ENCODE measurements at regions not wholly inside any gene's neighbourhood (a gene's known extent, or its start where the extent isn't known, plus 50 kb on each side); places are given as distances from the start of the nearest gene placed in this dataset.

DNA sequence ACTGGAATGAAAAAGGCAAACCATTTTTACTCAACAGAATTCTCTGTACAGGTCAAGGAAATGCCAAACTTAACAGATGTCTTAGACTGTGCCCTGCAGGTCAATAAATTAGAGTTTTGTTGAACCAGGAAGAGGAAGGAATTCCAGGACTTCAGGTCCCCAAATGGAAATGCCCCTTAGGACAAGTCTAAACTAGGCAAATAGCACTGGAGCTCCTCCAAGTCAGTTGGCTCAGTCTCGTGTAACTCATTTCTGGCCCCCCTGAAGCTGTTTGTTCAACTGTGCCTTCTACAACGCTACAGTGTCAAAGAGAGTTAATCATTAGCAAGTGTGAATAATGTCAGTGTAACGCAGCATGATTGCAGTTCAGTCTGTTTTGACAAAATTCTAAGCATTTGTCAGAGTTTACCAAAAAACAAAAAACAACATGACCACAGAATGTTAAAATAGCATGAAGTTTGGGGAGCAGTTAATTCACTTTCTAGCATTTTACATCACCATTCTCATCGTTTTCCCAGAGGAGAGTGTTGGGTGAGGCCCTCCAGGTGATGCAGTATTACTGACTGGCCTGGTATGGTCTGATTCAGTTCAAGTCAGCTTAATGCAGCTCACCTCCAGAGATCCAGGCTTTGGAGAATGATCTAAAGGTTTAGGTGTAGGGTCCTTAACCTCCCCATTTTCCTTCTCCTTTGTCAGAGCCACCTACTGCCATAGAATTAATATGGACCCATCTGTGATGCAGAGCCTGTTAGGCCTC, 108.1 kb downstream of the AQP4 start:
- Mint-ChIP-seq H3K27me3 (peaks cover 4% of the 10 kb centered on the region), H3K36me3 (no peaks in the 10 kb centered on the region)

GRCh38 chr18:26756556-26756955, 109.0 kb downstream of the AQP4 start:
- DNase-seq (no peak), ATAC-seq (ENCODE audit: low read depth in 2 of 2) (no peak)
- H3K4me3 ChIP-seq (ENCODE audit: low read depth, low read length) = no peak overlapping the region
- H3K27ac Mint-ChIP-seq = no peak overlapping the region
- H3K27me3 ChIP-seq (ENCODE audit: control insufficient read depth, insufficient read depth, low read length) = no peaks in the 10 kb centered on the region
- H3K4me1 ChIP-seq (ENCODE audit: control insufficient read depth, insufficient read depth, low read length, poor library complexity, severe bottlenecking) = no peaks in the 10 kb centered on the region
- no peaks in the 10 kb centered on the region for H3K4me1 Mint-ChIP-seq
- H3K36me3 ChIP-seq (ENCODE audit: control insufficient read depth, insufficient read depth, low read length) = no peaks in the 10 kb centered on the region
- H3K9me3 Mint-ChIP-seq = peaks cover 0 to 3% (median 0%) of the 10 kb centered on the region in 7 donors
- no peaks in the 10 kb centered on the region for H3K36me3 Mint-ChIP-seq
- peaks cover 4% of the 10 kb centered on the region for H3K27me3 Mint-ChIP-seq
- H3K9me3 ChIP-seq (ENCODE audit: control insufficient read depth in 2 of 2, low read length in 2 of 2) = no peaks in the 10 kb centered on the region
- H3K27ac ChIP-seq (ENCODE audit: insufficient read depth, low read length, poor library complexity, severe bottlenecking) = no peak overlapping the region
- no peak overlapping the region for H3K4me3 Mint-ChIP-seq

More for the DNA sequence above, 108.1 kb downstream of the AQP4 start:
- Histone ChIP-seq H3K4me3 (ENCODE audit: low read depth, low read length) (no peak overlapping the region), H3K36me3 (ENCODE audit: control insufficient read depth, insufficient read depth, low read length) (no peaks in the 10 kb centered on the region), H3K27me3 (ENCODE audit: control insufficient read depth, insufficient read depth, low read length) (no peaks in the 10 kb centered on the region), H3K4me1 (ENCODE audit: control insufficient read depth, insufficient read depth, low read length, poor library complexity, severe bottlenecking) (no peaks in the 10 kb centered on the region), H3K9me3 (ENCODE audit: control insufficient read depth in 2 of 2, low read length in 2 of 2) (no peaks in the 10 kb centered on the region), H3K27ac (ENCODE audit: insufficient read depth, low read length, poor library complexity, severe bottlenecking) (no peak overlapping the region)
- Mint-ChIP-seq H3K4me3 (no peak overlapping the region), H3K27ac (no peak overlapping the region), H3K4me1 (no peaks in the 10 kb centered on the region), H3K9me3 (peaks cover 0 to 3% (median 2%) of the 10 kb centered on the region in 7 donors)
- no peak for ATAC-seq (ENCODE audit: low read depth in 2 of 2)
- DNase-seq = no peak

DNA sequence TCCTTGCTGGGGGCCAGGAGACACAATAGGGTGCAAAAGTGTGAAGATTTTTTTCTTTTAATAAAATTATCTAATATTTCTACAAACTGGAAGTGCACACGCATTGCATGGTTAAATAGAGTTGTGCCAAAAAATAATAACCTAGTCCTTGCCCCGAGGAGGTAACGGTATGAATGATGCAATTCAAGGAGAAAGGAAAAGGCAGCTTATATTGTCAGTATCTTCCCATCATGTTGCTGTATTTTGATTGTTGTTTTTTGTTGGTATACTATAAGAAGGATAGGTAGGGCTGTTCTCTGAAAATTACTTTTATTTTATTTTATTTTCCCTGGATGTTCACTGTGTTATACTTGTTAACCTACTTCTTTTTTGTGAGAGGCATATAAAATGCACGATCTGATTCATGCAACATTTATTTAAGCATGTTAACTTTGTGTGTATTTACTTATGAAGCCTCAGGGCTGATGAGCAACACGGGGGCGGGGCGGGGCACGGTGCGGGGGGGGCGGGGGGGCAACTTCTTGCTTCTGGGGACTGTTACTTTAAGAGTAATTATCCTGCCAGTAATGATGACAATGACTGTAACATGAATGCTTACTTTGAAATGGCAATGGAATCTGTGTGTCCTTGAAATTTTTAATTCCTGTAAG, 118.6 kb downstream of the AQP4 start:
- Mint-ChIP-seq H3K9me3 (peaks cover 0 to 4% (median 0%) of the 10 kb centered on the region in 7 donors), H3K36me3 (no peaks in the 10 kb centered on the region), H3K27ac (no peak overlapping the region), H3K4me3 (no peak overlapping the region), H3K4me1 (no peaks in the 10 kb centered on the region), H3K27me3 (no peaks in the 10 kb centered on the region)
- no peaks in the 10 kb centered on the region for H3K4me1 ChIP-seq (ENCODE audit: control insufficient read depth, insufficient read depth, low read length, poor library complexity, severe bottlenecking)
- H3K27me3 ChIP-seq (ENCODE audit: control insufficient read depth, insufficient read depth, low read length) = no peaks in the 10 kb centered on the region
- no peak for ATAC-seq (ENCODE audit: low read depth in 2 of 2)
- no peaks in the 10 kb centered on the region for H3K9me3 ChIP-seq (ENCODE audit: control insufficient read depth in 2 of 2, low read length in 2 of 2)
- H3K4me3 ChIP-seq (ENCODE audit: low read depth, low read length) = no peak overlapping the region
- no peaks in the 10 kb centered on the region for H3K36me3 ChIP-seq (ENCODE audit: control insufficient read depth, insufficient read depth, low read length)
- DNase-seq = no peak
- H3K27ac ChIP-seq (ENCODE audit: insufficient read depth, low read length, poor library complexity, severe bottlenecking) = no peak overlapping the region

GRCh38 chr18:26746398-26746797, 119.1 kb downstream of the AQP4 start:
- Mint-ChIP-seq H3K27ac (no peak overlapping the region), H3K27me3 (no peaks in the 10 kb centered on the region), H3K9me3 (peaks cover 0 to 4% (median 0%) of the 10 kb centered on the region in 7 donors), H3K4me3 (no peak overlapping the region), H3K36me3 (no peaks in the 10 kb centered on the region), H3K4me1 (no peaks in the 10 kb centered on the region)
- Histone ChIP-seq H3K36me3 (ENCODE audit: control insufficient read depth, insufficient read depth, low read length) (no peaks in the 10 kb centered on the region), H3K4me1 (ENCODE audit: control insufficient read depth, insufficient read depth, low read length, poor library complexity, severe bottlenecking) (no peaks in the 10 kb centered on the region), H3K27me3 (ENCODE audit: control insufficient read depth, insufficient read depth, low read length) (no peaks in the 10 kb centered on the region), H3K9me3 (ENCODE audit: control insufficient read depth in 2 of 2, low read length in 2 of 2) (no peaks in the 10 kb centered on the region), H3K27ac (ENCODE audit: insufficient read depth, low read length, poor library complexity, severe bottlenecking) (no peak overlapping the region), H3K4me3 (ENCODE audit: low read depth, low read length) (no peak overlapping the region)
- ATAC-seq (ENCODE audit: low read depth in 2 of 2) (no peak), DNase-seq (no peak)

- DNase-seq = no peak
- Mint-ChIP-seq H3K27me3 (no peaks in the 10 kb centered on the region), H3K36me3 (no peaks in the 10 kb centered on the region), H3K4me1 (no peaks in the 10 kb centered on the region), H3K27ac (no peak overlapping the region), H3K9me3 (peaks cover 0 to 5% (median 1%) of the 10 kb centered on the region in 7 donors), H3K4me3 (no peak overlapping the region)
- H3K4me1 ChIP-seq (ENCODE audit: control insufficient read depth, insufficient read depth, low read length, poor library complexity, severe bottlenecking) = no peaks in the 10 kb centered on the region
- no peak overlapping the region for H3K27ac ChIP-seq (ENCODE audit: insufficient read depth, low read length, poor library complexity, severe bottlenecking)
- no peak overlapping the region for H3K4me3 ChIP-seq (ENCODE audit: low read depth, low read length)
- no peak for ATAC-seq (ENCODE audit: low read depth in 2 of 2)
- no peaks in the 10 kb centered on the region for H3K27me3 ChIP-seq (ENCODE audit: control insufficient read depth, insufficient read depth, low read length)
- H3K36me3 ChIP-seq (ENCODE audit: control insufficient read depth, insufficient read depth, low read length) = no peaks in the 10 kb centered on the region
- H3K9me3 ChIP-seq (ENCODE audit: control insufficient read depth in 2 of 2, low read length in 2 of 2) = no peaks in the 10 kb centered on the region
Observed at GRCh38 chr18:26745288-26746181, 120.0 kb downstream of the AQP4 start.

DNA sequence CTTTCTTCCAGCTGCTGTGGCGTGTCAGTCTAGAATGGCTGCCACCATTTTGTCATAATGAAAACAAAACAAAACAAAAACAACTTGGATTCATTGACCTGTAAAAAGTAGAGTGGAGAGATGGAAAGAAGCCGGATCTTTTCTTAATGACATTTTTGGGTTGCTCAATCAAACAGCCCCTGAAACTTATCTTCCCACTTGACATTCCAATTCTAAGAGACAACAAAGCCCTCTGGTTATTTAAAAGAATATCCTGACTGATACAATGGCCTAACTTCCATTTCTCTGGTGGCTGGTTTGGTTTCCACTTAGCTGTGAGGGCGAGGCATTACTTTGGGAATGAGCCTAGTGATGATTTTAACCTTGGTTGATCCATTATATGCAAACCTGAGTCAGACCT, 123.7 kb downstream of the AQP4 start:
- Histone ChIP-seq H3K4me3 (ENCODE audit: low read depth, low read length) (no peak overlapping the region), H3K27me3 (ENCODE audit: control insufficient read depth, insufficient read depth, low read length) (no peaks in the 10 kb centered on the region), H3K36me3 (ENCODE audit: control insufficient read depth, insufficient read depth, low read length) (no peaks in the 10 kb centered on the region), H3K4me1 (ENCODE audit: control insufficient read depth, insufficient read depth, low read length, poor library complexity, severe bottlenecking) (no peaks in the 10 kb centered on the region), H3K27ac (ENCODE audit: insufficient read depth, low read length, poor library complexity, severe bottlenecking) (no peak overlapping the region), H3K9me3 (ENCODE audit: control insufficient read depth in 2 of 2, low read length in 2 of 2) (no peaks in the 10 kb centered on the region)
- DNase-seq (no peak), ATAC-seq (ENCODE audit: low read depth in 2 of 2) (no peak)
- Mint-ChIP-seq H3K36me3 (no peaks in the 10 kb centered on the region), H3K27me3 (no peaks in the 10 kb centered on the region), H3K4me1 (no peaks in the 10 kb centered on the region), H3K4me3 (no peak overlapping the region), H3K27ac (no peak overlapping the region), H3K9me3 (peaks cover 0 to 7% (median 4%) of the 10 kb centered on the region in 7 donors)

DNA sequence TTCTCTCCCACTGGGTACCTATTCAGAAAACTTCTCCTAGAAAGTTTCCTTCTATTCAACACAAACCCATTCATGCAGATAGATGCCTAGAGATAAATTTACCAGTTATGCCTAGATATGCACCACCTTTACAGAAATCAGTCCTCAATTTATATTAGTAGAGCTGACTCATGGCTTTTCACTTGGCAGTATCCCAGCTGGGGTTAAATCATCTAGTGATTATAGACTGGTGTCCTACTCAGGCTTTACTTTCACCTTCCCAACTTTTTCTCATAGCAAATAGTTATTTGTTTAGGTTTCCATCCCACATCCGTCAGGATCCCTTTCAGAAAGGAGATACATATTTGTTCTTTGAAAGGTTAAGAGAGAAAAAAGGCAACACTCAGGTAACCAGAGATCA, 124.5 kb downstream of the AQP4 start:
- H3K36me3 ChIP-seq (ENCODE audit: control insufficient read depth, insufficient read depth, low read length) = no peaks in the 10 kb centered on the region
- DNase-seq = no peak
- Mint-ChIP-seq H3K27ac (no peak overlapping the region), H3K9me3 (peaks cover 0 to 7% (median 5%) of the 10 kb centered on the region in 7 donors), H3K36me3 (no peaks in the 10 kb centered on the region), H3K27me3 (no peaks in the 10 kb centered on the region), H3K4me1 (no peaks in the 10 kb centered on the region), H3K4me3 (no peak overlapping the region)
- no peak overlapping the region for H3K4me3 ChIP-seq (ENCODE audit: low read depth, low read length)
- ATAC-seq (ENCODE audit: low read depth in 2 of 2) = no peak
- no peaks in the 10 kb centered on the region for H3K4me1 ChIP-seq (ENCODE audit: control insufficient read depth, insufficient read depth, low read length, poor library complexity, severe bottlenecking)
- H3K27me3 ChIP-seq (ENCODE audit: control insufficient read depth, insufficient read depth, low read length) = no peaks in the 10 kb centered on the region
- H3K27ac ChIP-seq (ENCODE audit: insufficient read depth, low read length, poor library complexity, severe bottlenecking) = no peak overlapping the region
- H3K9me3 ChIP-seq (ENCODE audit: control insufficient read depth in 2 of 2, low read length in 2 of 2) = no peaks in the 10 kb centered on the region
